Heart left ventricle (tissue), 16 donors: ENCODE measurements at regions not wholly inside any gene's neighbourhood (a gene's known extent, or its start where the extent isn't known, plus 50 kb on each side); places are given as distances from the start of the nearest gene placed in this dataset.

Source experiments
- ATAC-seq, 4 donors: fragments of 200-7000 bp; cut with Tn5 transposase; one replicate each; pipeline ENCODE4 v1.9.1; 2020 to 2022; ENCODE audit warnings: moderate library complexity in 4 of 4, mild to moderate bottlenecking in 3 of 4, moderate number of reproducible peaks in 1 of 4
- DNase-seq, 5 donors: peaks; one replicate each; pipeline ENCODE4 v3.0.0-alpha.2; 2020
- H3K27ac ChIP-seq, 12 donors: fragments of 200-600 bp; sonication (generic) in 4 of 12; one replicate each; pipeline versions ENCODE4 v1.5.0 to v1.8.0; 2016 to 2022; ENCODE audit warnings: mild to moderate bottlenecking in 2 of 12
- H3K27me3 ChIP-seq, 9 donors: fragments of 200-600 bp; sonication (generic) in 2 of 9; one replicate each; pipeline versions ENCODE4 v1.5.1 to v1.8.0; 2016 to 2022; ENCODE audit warnings: mild to moderate bottlenecking in 3 of 9
- H3K36me3 ChIP-seq, 9 donors: fragments of 200-600 bp; sonication (generic) in 2 of 9; one replicate each; pipeline versions ENCODE4 v1.5.0 to v1.8.0; 2018 to 2022; ENCODE audit warnings: mild to moderate bottlenecking in 2 of 9
- H3K4me1 ChIP-seq, 12 donors: fragments of 200-600 bp; sonication (generic) in 4 of 12; one replicate each; pipeline versions ENCODE4 v1.5.0 to v1.8.0; 2016 to 2022; ENCODE audit warnings: mild to moderate bottlenecking in 3 of 12
- H3K4me3 ChIP-seq, 12 donors: fragments of 200-600 bp; sonication (generic) in 4 of 12; one replicate each; pipeline versions ENCODE4 v1.5.0 to v1.8.0; 2017 to 2022; ENCODE audit warnings: mild to moderate bottlenecking in 9 of 12, moderate library complexity in 4 of 12
- H3K9me3 ChIP-seq, 12 donors: fragments of 200-600 bp; sonication (generic) in 4 of 12; one replicate each; pipeline versions ENCODE4 v1.5.0 to v1.8.0; 2016 to 2022; ENCODE audit warnings: mild to moderate bottlenecking in 1 of 12
- POLR2A ChIP-seq, 2 donors: fragments of 450-650 bp; IDR thresholded peaks; one replicate each; pipeline ENCODE4 v1.6.1; 2017; ENCODE audit warnings: antibody characterized with exemption in 2 of 2, mild to moderate bottlenecking in 2 of 2, moderate library complexity in 2 of 2
- WGBS, 4 donors: extraction: QIAGEN DNeasy Blood & Tissue Kit in 2 of 4; methylation state at CpG; one replicate each; pipeline versions ENCODE4 v1.1.5 to v1.1.7; 2013 to 2018; 5-methylcytosine and 5-hydroxymethylcytosine counted together
- intact Hi-C, 10 donors: fragments of 100-400 bp; cut with DNase I; formaldehyde crosslinking; loops; one replicate each; pipeline versions ENCODE4 v1.11.1 to v1.14.2; 2022
- TF ChIP-seq, protein P1 (sequence below), 12 donors: fragments of 200-600 bp; sonication (generic) in 4 of 12; IDR thresholded peaks; one replicate each; pipeline versions ENCODE4 v1.5.0 to v1.8.0; 2018 to 2022; ENCODE audit warnings: antibody characterized with exemption in 12 of 12, mild to moderate bottlenecking in 5 of 12
- donor health status: ischemic (EF 13 %, LVEDD 7.1; RV severe dilation, severe dysfunction).
- donor health status: healthy with polysubstance abuse.
- donor health status: DM: no; HTN: yes; CAD: no.
- donor health status: DM: no; HTN: no; CAD: no.
- donor health status: ischemic (EF 25% LVEDD 6.9; RV normal size, moderate dysfunction).
- donor health status: ischemic (EF 25% LVEDD 5.7; RV mildly dilated, moderate dysfunction).
- donor health status: healthy.
- donor health status: DM: yes; HTN: yes; CAD: no.
- donor health status: ischemic (EF 35%, LVEDD 5.7; RV mildly dilated, moderate dysfunction).
- donor health status: nonischemic (EF 11% LVEDD 7.7; RV severe dilation, severe dysfunction).
- donor health status: DM: yes; HTN: yes; CAD: no.
- donor health status: PGD.
- donor health status: ischemic (EF 29% LVEDD 5.4; RV normal size, mild dysfunction).
- donor health status: nonischemic (EF 23%, LVEDD 6.1; RV moderate dilation, normal function).

DNA sequence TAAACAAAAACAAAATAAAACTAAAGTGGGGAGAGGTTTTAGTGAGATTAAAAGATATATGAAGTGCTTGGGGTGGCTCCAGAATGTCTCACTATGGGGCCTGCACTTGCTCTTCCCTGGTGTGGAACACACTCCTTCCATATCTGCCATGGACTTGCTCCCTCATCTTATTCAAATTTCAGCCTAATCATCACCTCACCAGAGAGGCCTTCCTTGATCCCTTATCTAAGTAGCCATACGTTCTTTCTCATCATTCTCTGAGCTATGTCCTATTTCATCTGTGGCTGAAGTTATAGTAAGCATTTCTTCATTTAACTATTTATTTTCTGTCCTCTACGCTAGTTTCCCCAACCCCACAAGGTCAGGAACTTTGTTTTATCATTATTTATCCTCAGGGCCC is 511.7 kb downstream of the NTRK3 start:
- TF ChIP-seq POLR2A (IDR thresholded peaks at IDR 0.05): no peak
- TF ChIP-seq, protein P1, sequence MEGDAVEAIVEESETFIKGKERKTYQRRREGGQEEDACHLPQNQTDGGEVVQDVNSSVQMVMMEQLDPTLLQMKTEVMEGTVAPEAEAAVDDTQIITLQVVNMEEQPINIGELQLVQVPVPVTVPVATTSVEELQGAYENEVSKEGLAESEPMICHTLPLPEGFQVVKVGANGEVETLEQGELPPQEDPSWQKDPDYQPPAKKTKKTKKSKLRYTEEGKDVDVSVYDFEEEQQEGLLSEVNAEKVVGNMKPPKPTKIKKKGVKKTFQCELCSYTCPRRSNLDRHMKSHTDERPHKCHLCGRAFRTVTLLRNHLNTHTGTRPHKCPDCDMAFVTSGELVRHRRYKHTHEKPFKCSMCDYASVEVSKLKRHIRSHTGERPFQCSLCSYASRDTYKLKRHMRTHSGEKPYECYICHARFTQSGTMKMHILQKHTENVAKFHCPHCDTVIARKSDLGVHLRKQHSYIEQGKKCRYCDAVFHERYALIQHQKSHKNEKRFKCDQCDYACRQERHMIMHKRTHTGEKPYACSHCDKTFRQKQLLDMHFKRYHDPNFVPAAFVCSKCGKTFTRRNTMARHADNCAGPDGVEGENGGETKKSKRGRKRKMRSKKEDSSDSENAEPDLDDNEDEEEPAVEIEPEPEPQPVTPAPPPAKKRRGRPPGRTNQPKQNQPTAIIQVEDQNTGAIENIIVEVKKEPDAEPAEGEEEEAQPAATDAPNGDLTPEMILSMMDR (IDR thresholded peaks at IDR 0.05): no peak
- no peaks in the 10 kb centered on the region for H3K9me3 ChIP-seq
- H3K4me1 ChIP-seq: no peaks in the 10 kb centered on the region
- H3K27me3 ChIP-seq: no peaks in the 10 kb centered on the region
- H3K27ac ChIP-seq: no peak overlapping the region
- H3K36me3 ChIP-seq: no peaks in the 10 kb centered on the region
- intact Hi-C loops: loop anchor here in 1 of 10 donors (10.0 kb wide), 1 partner anchor 60 kb away; no protein-coding TSS in a partner anchor
- 68 to 80% (median 74%) methylated on average over 2 of the region's 2 CpGs for WGBS, 4 donors
- ATAC-seq (no peak), DNase-seq (no peak)
- no peak overlapping the region for H3K4me3 ChIP-seq

DNA sequence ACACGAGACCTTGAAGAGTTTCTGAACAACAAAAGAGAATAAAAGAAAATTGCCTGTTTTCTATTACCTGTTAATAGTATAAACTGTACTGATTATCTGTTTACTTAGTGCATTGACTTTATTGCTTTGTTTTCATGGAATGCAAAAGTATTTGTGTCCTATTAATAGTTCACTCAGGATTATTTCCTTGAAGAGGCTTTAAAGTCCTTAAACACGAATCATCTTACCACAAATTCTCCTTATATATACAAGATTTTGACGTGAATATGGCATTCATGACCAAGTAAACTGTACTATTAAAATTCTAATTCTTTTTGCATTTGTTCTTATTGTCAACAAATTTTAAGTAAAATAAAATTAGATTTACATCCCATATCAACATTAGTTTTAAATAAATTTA is 513.0 kb downstream of the NTRK3 start:
- DNase-seq: no peak
- ATAC-seq: no peak
- 74 to 79% (median 75%) methylated on average over 3 of the region's 3 CpGs for WGBS, 4 donors
- Histone ChIP-seq H3K27me3 (peaks cover 0 to 4% (median 0%) of the 10 kb centered on the region in 9 donors), H3K4me1 (no peaks in the 10 kb centered on the region), H3K27ac (no peak overlapping the region), H3K4me3 (no peak overlapping the region), H3K9me3 (no peaks in the 10 kb centered on the region), H3K36me3 (no peaks in the 10 kb centered on the region)
- TF ChIP-seq POLR2A (IDR thresholded peaks at IDR 0.05): no peak
- TF ChIP-seq, protein P1 (IDR thresholded peaks at IDR 0.05): no peak
- intact Hi-C loops: loop anchor here in 1 of 10 donors (10.0 kb wide), 1 partner anchor 59 kb away; no protein-coding TSS in a partner anchor

DNA sequence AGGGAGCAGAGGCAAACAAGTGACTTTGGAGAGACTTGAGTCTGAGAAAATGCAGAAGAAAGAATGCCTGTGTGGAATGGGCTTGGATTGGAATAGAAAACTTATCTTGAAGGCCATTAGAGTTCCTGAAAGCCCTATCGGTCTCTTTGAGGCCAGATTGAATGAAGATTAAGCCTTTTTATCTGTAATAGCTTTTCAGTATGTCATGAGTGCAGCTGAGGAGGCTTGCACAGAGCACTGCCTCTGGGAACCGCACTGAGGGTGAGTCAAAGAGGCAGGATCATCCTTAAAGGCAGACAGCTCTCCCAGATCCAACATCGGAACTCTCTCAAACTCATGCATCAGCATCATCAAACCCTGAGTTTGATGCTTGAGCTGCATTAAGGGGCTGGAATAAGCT is 515.2 kb downstream of the NTRK3 start:
- no peaks in the 10 kb centered on the region for H3K4me1 ChIP-seq
- no peak overlapping the region for H3K27ac ChIP-seq
- DNase-seq (no peak), ATAC-seq (no peak)
- H3K9me3 ChIP-seq: no peaks in the 10 kb centered on the region
- no peak for TF ChIP-seq POLR2A (IDR thresholded peaks at IDR 0.05)
- TF ChIP-seq, protein P1 (IDR thresholded peaks at IDR 0.05): no peak
- no peaks in the 10 kb centered on the region for H3K36me3 ChIP-seq
- 48 to 63% (median 50%) methylated on average over 3 of the region's 3 CpGs for WGBS, 4 donors
- H3K27me3 ChIP-seq: peaks cover 0 to 4% (median 0%) of the 10 kb centered on the region in 9 donors
- H3K4me3 ChIP-seq: no peak overlapping the region
- intact Hi-C loops: loop anchor here in 1 of 10 donors (10.0 kb wide), 1 partner anchor 57 kb away; no protein-coding TSS in a partner anchor

DNA sequence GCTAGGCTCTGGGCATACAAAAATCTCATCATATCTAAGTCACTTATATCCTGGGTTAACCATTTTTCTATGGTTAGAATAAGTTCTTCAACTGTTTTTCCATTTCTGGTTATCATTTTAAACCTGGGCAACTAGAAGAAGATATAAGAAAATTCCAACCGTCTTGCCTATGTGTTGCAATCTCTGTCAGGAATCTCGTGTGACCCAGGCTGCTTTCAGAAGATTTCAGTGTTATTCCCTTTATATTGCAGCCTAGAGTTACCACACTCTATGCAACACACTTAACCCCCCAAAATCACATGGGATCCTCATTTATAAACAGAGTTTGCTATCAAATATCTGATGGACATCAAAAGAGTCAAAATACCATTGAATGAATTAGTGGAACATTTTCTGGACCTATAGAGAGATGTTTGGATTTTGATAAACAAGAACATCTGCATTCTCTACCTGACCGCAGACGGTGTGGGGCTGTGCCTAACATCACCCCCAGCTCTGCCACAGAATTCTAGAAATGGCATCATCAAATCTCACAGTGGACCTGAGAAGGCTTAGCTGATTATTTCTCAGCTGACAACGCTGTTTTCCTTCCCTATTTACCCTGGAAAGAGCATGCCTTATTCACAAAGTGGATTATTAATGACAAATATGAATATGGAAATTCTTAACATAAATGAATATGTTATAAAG is 515.7 kb downstream of the NTRK3 start:
- no peak for ATAC-seq
- H3K9me3 ChIP-seq: no peaks in the 10 kb centered on the region
- H3K27ac ChIP-seq: no peak overlapping the region
- H3K36me3 ChIP-seq: no peaks in the 10 kb centered on the region
- DNase-seq: no peak
- TF ChIP-seq, protein P1 (IDR thresholded peaks at IDR 0.05): no peak
- TF ChIP-seq POLR2A (IDR thresholded peaks at IDR 0.05): no peak
- H3K4me1 ChIP-seq: no peaks in the 10 kb centered on the region
- WGBS, 4 donors: 70 to 76% (median 74%) methylated on average over 5 of the region's 5 CpGs
- H3K27me3 ChIP-seq: peaks cover 0 to 4% (median 0%) of the 10 kb centered on the region in 9 donors
- intact Hi-C loops: loop anchor here in 1 of 10 donors (10.0 kb wide), 1 partner anchor 56 kb away; no protein-coding TSS in a partner anchor
- H3K4me3 ChIP-seq: no peak overlapping the region
